AML-193 (cell line): ENCODE measurements at regions not wholly inside any gene's neighbourhood (a gene's known extent, or its start where the extent isn't known, plus 50 kb on each side); places are given as distances from the start of the nearest gene placed in this dataset.
"Not testable (repeated sequence)": the region's sequence is repeated elsewhere in the genome, so short reads cannot be mapped to it uniquely, and the experiment has no call there.

ENCODE experiments used
- DNase-seq, 2 experiments: peaks; one replicate each; lab custom pipeline; 2025; lab: John Stamatoyannopoulos, UW

DNA sequence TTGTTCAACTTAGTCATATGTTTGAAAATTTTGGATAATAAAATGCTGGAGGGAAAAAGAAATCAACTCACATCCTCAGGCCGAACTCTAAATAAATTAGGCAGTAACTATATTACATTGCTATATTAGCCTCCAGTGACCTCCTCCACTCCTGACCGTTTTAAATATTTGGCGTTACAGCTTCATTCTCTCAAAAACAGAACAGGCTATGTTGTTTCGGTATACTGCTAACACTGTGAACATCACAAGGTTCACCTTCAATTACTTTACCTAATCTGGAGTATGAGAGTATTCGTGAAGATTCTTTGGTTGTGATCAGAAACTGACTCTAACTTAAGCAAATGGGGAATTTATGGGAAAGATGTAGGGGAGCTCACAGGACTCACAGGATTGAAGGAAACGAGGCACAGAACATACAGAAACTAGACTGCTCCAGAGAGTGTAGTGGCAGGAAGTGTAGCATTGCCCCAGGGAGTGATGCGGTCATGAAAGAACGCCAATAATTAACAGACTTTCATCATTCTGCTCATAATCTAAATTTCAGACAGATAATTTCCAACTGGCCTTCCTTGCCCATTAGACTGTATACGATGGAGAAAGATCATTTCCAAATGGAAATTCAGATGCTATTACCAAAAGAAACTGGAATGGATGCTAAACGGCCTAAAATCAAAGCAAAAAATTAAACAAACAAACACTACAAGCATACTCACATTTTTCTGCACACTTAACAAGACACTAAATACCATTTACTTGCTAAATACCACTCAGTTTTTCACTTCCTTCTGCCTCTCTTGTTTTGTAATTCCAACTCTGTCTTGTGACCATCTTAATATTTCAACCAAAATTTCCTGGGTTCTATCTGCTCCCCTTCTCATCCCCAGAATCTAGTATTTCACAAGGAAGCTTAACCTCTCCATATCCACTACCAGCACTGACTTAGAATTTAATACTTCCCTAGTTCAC lies 110.1 kb upstream of the LPAR1 start:
- DNase-seq = no peak

GRCh38 chr9:111147041-111147440 lies 108.8 kb upstream of the LPAR1 start:
- no peak for DNase-seq

DNA sequence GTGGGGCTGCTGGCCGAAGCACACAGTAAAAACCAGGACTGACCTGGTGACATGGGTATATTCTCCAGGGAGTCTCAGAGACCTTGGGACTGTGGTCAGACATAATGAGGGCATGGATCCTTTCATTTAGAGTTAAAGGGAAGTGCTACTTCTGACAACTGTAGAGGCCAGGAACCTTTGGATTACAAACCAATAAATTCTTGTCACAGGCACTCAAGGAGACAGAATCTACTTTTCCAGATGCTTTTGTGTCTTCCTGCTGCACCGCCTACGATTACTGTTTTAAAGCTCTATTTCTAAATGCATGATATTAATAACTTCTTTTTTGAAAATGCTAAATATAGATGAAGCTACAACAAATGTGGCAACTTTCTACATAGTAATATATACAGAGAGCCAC lies 106.5 kb upstream of the LPAR1 start:
- no peak for DNase-seq

DNA sequence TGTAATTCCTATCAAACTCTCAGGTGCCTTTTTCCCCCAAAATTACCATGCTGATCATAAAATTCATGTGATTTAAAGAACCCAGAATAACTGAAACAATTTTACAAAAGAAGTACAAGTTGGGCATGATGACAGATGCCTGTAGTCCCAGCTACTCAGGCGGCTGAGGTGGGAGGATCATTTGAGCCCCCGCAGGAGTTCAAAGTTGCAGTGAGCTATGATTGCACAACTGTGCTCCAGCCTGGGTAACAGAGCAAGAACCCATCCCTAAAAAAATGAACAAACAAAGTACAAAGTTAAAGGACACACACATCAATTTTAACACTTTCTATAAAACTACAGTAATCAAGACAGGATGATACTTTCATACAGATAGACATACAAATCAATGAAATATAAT lies 97.9 kb upstream of the LPAR1 start:
- no peak for DNase-seq

- DNase-seq = no peak
These were observed 92.9 kb upstream of the LPAR1 start for GRCh38 chr9:111131211-111131610.

GRCh38 chr9:111120526-111120925 lies 82.3 kb upstream of the LPAR1 start:
- DNase-seq = no peak

DNA sequence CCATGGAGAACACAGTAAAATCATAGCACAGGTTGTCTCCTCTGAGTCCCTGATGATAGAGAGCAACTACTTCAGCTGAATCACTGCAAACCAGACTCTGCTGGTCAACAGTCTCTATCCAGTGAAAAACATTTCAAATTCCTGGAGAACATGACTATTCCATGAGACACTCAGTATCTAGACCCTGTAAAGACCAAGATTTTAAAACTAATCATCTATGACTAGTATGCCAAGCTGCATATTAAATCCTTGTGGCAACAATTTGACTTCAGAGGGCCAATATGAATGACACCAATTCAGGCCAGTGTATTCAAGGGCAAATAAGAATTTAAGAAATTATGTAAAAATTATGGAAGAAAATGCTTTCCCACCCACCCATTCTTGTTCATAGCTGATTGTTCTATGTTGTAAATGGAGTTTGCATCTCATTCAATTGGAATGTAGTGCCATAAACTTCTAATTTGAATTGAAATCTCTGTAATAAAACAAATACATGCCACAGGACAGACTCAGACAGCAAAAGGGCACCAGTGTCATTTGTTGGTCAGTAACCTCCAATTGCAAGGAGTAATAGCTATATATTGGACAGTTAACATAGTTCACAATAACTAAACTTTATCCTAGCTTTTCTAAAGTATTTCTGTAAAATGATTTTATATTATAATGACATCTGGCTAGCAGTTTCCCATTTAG lies 80.1 kb upstream of the LPAR1 start:
- no peak for DNase-seq

- no peak for DNase-seq
These were observed 76.2 kb upstream of the LPAR1 start for GRCh38 chr9:111114486-111114885.

GRCh38 chr9:111113712-111114111 lies 75.4 kb upstream of the LPAR1 start:
- DNase-seq = no peak

DNA sequence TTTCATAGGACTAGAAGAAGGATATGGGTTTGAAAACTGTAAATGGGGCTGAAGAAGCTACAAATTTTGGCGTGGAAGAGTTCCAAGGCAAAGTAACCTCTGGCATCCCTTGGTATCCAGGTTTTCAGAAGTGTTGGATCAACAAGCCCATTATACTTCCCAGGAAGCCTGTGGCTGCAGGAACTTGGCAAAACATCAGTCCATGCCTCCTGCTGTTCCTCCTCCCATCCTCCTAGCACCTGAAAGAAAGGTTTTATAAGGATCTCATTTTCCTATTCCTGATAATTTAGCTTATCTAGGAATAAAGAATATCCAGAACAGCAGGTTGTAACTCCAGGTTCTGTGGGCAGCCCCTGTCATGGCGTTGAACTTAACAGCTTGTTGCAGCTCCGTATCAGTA lies 72.5 kb upstream of the LPAR1 start:
- DNase-seq = no peak

DNA sequence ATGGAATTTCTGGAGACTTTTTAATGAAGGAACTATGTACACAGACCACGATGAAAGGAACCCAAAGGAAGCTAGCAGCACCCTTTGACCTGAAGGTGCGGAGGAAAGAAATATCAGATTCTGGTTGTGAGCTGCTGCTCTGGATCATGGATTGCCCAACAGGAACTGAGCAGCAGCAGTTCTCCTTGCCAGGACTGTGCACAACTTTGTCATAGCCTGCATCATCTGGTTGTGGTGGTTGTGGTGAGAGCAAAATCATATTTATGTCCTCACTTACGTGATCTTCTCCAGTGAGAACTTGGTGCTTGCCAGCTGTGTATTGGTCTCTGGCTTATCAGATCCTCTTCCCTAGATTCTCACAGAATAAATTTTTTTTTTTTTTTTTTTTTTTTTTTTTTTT lies 70.7 kb upstream of the LPAR1 start:
- DNase-seq = peak; percentile 11 to 21

DNA sequence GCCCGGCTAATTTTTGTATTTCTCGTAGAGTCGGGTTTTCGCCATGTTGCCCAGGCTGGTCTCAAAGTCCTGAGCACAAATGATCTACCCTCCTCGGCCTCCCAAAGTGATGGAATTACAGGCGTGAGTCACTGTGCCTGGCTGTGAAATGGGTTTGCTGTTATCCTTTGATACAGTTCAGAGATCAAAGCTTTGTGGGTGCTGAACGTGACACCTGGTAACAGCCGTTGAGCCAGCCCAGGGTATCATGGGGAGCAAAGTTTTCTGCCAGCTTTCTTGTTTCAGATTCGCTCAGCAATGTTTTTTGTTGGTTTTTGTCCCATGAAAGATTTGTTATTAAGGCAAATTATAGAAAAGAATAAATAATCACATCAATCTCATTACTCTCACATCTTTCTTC lies 68.9 kb upstream of the LPAR1 start:
- no peak for DNase-seq

GRCh38 chr9:111106202-111106601 lies 67.9 kb upstream of the LPAR1 start:
- DNase-seq = no peak

GRCh38 chr9:111102793-111103464 lies 64.7 kb upstream of the LPAR1 start:
- no peak for DNase-seq

DNA sequence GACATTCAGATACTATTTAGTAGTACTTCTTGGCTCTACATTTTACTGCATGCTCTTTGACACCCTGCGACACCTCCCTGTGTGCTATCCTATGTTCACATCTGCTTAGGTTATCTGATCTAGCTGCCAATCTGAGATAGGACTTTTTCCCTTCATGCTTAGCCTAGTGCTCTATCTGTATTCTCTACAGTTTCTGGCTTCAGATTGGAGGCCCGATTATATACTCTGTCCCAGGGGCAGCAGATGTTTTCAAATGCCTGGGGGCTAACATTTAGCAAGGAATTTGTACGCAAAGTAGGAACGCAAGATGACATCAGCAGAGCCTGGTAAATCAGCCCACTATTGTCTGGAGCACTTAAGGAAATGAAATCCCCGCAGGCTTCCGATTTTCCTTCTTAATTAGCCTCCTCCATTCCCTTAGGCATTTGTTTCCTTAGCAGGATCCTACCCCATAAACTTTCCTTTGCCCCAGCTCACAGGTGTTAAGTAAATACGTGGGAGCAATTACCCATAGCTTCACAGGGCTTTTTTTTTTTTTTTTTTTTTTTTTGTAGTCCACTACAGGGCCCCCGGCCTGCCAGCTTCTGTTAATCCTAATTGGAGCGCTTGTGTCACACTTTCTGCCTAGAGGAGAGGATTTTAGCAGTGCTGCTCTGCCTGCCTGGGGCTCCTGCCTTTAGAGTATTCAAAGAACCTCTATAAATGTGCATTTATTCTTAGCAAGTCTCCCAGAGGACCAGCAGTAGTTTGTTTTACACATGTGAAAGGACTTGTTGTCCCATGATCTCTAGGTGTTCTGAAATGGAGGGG lies 61.1 kb upstream of the LPAR1 start:
- DNase-seq = no peak

GRCh38 chr9:111098093-111098492 lies 59.8 kb upstream of the LPAR1 start:
- no peak for DNase-seq

- DNase-seq = no peak
These were observed 57.8 kb upstream of the LPAR1 start for GRCh38 chr9:111096051-111096450.

DNA sequence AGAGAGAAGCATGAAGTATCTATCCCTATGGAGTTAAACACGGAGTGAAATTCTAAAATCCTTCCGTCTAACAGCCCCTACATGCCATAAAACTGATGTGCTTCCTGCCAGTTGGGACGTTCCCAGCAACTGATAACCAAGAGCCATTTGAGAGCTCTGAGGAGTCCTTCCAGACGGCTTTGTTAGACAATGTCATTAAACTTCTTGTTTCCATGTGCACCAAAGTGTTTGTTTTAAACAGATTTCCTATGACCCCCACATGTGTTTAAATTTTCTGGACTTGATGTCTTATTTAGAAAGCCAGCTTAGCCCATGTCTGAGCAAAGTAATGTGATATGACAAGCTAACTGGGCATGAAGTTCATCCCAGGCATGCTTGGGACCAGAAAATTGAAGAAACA lies 57.2 kb upstream of the LPAR1 start:
- no peak for DNase-seq

DNA sequence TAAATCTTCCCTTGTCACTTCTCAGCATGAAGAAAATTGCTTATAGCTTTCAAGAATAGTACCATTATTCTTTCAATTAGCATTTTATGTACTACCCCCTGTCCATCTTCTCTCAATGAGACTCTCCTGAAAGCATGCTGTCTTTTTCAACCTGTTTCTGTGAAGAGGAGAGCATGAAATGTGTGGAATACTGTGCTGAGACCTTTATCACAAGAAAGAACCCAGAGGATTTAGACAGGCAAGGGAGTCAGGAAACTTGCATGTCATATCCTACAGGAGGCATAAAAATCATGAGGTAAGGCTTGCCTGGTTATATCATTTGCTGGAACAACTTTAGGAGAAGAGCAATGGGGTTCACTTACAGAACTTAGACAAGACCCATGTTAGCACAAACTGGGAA lies 56.7 kb upstream of the LPAR1 start:
- DNase-seq = no peak

GRCh38 chr9:111094433-111094924 lies 56.2 kb upstream of the LPAR1 start:
- DNase-seq = peak; percentile 19 to 21

DNA sequence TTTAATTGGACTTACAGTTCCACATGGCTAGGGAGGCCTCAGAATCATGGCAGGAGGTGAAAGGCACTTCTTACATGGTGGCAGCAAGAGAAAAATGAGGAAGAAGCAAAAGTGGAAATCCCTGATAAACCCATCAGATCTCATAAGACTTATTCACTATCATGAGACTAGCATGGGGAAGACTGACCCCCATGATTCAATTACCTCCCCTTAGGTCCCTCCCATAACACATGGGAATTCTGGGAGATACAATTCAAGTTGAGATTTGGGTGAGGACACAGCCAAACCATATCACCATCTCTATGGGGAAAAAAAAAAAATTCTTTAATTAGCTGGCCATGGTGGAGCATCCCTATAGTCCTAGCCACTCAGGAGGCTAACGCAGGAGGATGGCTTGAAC lies 53.9 kb upstream of the LPAR1 start:
- DNase-seq = not testable (repeated sequence)
